ENCODE measurements at regions not wholly inside any gene's neighbourhood (a gene's known extent, or its start where the extent isn't known, plus 50 kb on each side); places are given as distances from the start of the nearest gene placed in this dataset.

DNA sequence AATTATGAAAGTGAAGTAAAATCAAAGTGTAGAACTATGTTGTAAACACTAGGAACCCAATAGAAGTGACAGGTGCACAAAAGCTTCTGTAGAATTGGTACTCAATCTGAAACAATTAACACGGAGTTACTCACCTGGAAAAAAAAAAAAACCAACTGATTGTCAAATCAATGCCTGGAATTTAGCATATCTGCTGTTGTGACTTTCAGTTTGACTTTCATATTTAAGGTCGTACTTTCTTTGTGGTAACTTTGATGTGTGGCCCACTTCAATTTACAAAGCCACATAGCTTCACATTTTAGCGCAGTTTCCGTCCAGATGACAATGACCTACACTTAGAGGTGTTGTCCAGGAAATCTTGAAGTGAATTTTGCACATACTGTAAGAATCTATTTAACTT, 1124.9 kb downstream of the STIM2 start:
- TF ChIP-seq, protein P1, sequence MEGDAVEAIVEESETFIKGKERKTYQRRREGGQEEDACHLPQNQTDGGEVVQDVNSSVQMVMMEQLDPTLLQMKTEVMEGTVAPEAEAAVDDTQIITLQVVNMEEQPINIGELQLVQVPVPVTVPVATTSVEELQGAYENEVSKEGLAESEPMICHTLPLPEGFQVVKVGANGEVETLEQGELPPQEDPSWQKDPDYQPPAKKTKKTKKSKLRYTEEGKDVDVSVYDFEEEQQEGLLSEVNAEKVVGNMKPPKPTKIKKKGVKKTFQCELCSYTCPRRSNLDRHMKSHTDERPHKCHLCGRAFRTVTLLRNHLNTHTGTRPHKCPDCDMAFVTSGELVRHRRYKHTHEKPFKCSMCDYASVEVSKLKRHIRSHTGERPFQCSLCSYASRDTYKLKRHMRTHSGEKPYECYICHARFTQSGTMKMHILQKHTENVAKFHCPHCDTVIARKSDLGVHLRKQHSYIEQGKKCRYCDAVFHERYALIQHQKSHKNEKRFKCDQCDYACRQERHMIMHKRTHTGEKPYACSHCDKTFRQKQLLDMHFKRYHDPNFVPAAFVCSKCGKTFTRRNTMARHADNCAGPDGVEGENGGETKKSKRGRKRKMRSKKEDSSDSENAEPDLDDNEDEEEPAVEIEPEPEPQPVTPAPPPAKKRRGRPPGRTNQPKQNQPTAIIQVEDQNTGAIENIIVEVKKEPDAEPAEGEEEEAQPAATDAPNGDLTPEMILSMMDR (conservative IDR thresholded peaks at IDR 0.05), result no peak
- Mint-ChIP-seq H3K4me3 (no peak overlapping the region), H3K9me3 (no peaks in the 10 kb centered on the region), H3K27ac (no peak overlapping the region), H3K27me3 (no peaks in the 10 kb centered on the region), H3K36me3 (no peaks in the 10 kb centered on the region), H3K4me1 (ENCODE audit: unreplicated experiment) (no peaks in the 10 kb centered on the region)
- DNase-seq (ENCODE audit: extremely low spot score, unreplicated experiment), result no peak

DNA sequence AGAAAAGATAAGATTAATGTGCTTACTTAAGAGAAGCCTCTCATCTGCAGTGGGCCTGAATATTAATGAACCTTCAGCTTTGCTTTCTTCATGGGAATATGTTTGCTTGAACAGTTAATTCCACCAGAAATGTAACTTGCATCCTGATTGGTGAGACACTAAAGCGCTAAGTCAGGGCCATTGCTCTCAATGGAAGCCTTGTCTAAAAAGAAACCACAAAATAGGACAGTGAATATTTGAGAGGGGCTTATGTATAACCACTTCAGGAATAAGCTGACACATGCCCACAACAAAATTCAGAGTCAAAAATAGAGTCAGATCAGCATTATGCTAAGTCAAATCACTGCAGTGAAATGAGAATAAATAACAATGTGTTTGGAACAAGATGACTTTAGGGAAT, 1125.8 kb downstream of the STIM2 start:
- DNase-seq (ENCODE audit: extremely low spot score, unreplicated experiment), result no peak
- Mint-ChIP-seq H3K36me3 (no peaks in the 10 kb centered on the region), H3K27me3 (no peaks in the 10 kb centered on the region), H3K4me1 (ENCODE audit: unreplicated experiment) (no peaks in the 10 kb centered on the region), H3K9me3 (no peaks in the 10 kb centered on the region), H3K4me3 (no peak overlapping the region), H3K27ac (no peak overlapping the region)
- TF ChIP-seq, protein P1 (conservative IDR thresholded peaks at IDR 0.05), result no peak

DNA sequence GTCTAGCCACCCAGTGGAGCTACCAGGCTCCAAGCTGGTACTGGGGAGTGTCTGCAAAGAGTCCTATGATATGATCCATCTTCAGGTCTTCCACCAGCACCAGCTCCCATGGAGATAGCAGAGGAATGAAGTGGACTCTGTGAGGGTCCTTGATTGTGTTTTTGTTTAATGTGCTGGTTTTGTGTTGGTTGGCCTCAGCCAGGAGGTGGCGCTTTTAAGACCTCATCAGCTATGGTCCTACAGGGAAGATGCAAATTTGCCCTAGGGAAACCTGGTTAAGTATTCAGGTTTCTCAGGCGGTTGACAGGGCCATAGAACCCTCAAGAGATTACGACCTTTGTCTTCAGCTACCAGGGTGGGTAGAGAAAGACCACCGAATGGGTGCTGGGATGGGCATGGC, 1141.1 kb downstream of the STIM2 start:
- H3K36me3 Mint-ChIP-seq, result no peaks in the 10 kb centered on the region
- no peak overlapping the region for H3K4me3 Mint-ChIP-seq
- no peak for DNase-seq (ENCODE audit: extremely low spot score, unreplicated experiment)
- H3K9me3 Mint-ChIP-seq, result no peaks in the 10 kb centered on the region
- H3K27me3 Mint-ChIP-seq, result no peaks in the 10 kb centered on the region
- no peak overlapping the region for H3K27ac Mint-ChIP-seq
- H3K4me1 Mint-ChIP-seq (ENCODE audit: unreplicated experiment), result no peaks in the 10 kb centered on the region
- TF ChIP-seq, protein P1 (conservative IDR thresholded peaks at IDR 0.05), result no peak

DNA sequence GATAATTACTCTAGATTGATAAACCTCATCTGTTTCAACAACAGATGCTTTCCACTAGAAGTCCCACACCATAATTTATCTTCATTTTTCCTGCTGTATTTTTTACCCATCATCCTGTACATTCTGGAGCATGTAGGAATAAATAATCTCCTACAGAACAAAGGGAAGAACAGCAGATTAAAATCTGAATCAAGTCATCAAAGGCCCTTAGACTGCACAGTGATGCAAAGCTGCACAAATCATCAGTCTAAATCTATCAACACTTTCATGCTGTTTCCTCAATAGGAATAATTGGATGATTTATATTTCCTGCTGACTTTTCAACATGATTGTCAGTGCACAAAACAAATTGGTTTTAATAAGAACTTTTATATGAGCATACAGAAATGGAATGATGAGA, 1143.9 kb downstream of the STIM2 start:
- TF ChIP-seq, protein P1 (conservative IDR thresholded peaks at IDR 0.05), result no peak
- Mint-ChIP-seq H3K27me3 (no peaks in the 10 kb centered on the region), H3K4me1 (ENCODE audit: unreplicated experiment) (no peaks in the 10 kb centered on the region), H3K9me3 (no peaks in the 10 kb centered on the region), H3K27ac (no peak overlapping the region), H3K36me3 (no peaks in the 10 kb centered on the region), H3K4me3 (no peak overlapping the region)
- no peak for DNase-seq (ENCODE audit: extremely low spot score, unreplicated experiment)

DNA sequence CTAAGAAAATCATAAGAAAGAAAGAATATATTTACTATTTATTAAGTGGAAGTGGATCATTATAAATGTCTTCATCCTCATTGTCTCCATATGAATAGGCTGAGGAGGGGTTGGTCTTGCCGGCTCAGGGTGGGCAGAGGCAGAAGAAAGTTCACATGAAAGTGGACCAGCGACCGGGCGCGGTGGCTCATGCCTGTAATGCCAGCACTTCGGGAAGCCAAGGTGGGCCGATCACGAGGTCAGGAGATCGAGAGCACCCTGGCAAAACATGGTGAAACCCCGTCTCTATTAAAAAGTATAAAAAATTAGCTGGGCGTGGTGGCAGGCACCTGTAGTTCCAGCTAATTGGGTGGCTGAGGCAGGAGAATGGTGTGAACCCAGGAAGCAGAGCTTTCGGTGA, 1145.4 kb downstream of the STIM2 start:
- Mint-ChIP-seq H3K4me1 (ENCODE audit: unreplicated experiment) (no peaks in the 10 kb centered on the region), H3K27ac (no peak overlapping the region), H3K4me3 (no peak overlapping the region), H3K36me3 (no peaks in the 10 kb centered on the region), H3K27me3 (no peaks in the 10 kb centered on the region), H3K9me3 (no peaks in the 10 kb centered on the region)
- TF ChIP-seq, protein P1 (conservative IDR thresholded peaks at IDR 0.05), result no peak
- no peak for DNase-seq (ENCODE audit: extremely low spot score, unreplicated experiment)

DNA sequence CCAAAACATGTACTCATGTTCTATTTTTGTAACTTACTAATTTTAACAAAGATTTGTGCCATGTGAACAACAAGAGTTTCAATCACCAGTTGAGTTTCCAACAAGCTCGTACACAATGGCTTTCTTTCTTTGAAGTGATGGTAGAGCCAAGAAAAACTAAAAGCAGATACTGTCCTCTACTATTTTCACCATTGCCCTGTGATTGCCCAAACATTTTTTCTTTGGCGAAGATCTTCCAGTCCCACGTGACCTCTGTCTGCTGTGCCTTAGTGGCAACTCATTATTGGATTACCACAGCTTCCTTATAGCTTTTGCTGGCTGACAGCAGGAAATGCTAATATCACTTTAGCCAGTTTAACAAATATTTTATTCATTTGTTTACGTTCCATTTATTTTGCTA, 1147.1 kb downstream of the STIM2 start:
- Mint-ChIP-seq H3K4me3 (no peak overlapping the region), H3K27me3 (no peaks in the 10 kb centered on the region), H3K27ac (no peak overlapping the region), H3K9me3 (no peaks in the 10 kb centered on the region), H3K4me1 (ENCODE audit: unreplicated experiment) (no peaks in the 10 kb centered on the region), H3K36me3 (no peaks in the 10 kb centered on the region)
- no peak for DNase-seq (ENCODE audit: extremely low spot score, unreplicated experiment)
- TF ChIP-seq, protein P1 (conservative IDR thresholded peaks at IDR 0.05), result no peak

Measured in type B pancreatic cell (in vitro differentiated cells).